Muscle layer of duodenum (tissue), 2 donors: ENCODE measurements at regions not wholly inside any gene's neighbourhood (a gene's known extent, or its start where the extent isn't known, plus 50 kb on each side); places are given as distances from the start of the nearest gene placed in this dataset.

ENCODE experiments used
- H3K27ac ChIP-seq: one replicate; pipeline ENCODE4 v1.7.0; 2013; ENCODE audit warnings: mild to moderate bottlenecking, low read length
- H3K27me3 ChIP-seq: one replicate; pipeline ENCODE4 v1.7.0; 2013; ENCODE audit warnings: low read depth, mild to moderate bottlenecking, control low read depth, low read length
- H3K36me3 ChIP-seq, 2 donors: one replicate each; pipeline ENCODE4 v1.7.0; 2013; ENCODE audit warnings: low read length in 2 of 2, control low read depth in 1 of 2, mild to moderate bottlenecking in 1 of 2; ENCODE audit not compliant: insufficient read depth in 2 of 2, control insufficient read depth in 1 of 2
- H3K4me1 ChIP-seq, 2 donors: one replicate each; pipeline ENCODE4 v1.7.0; 2013; ENCODE audit warnings: low read length in 2 of 2, mild to moderate bottlenecking in 2 of 2, control low read depth in 1 of 2, moderate library complexity in 1 of 2; ENCODE audit not compliant: insufficient read depth in 2 of 2, control insufficient read depth in 1 of 2
- H3K4me3 ChIP-seq, 2 donors: one replicate each; pipeline ENCODE4 v1.7.0; 2013; ENCODE audit warnings: low read length in 2 of 2, low read depth in 1 of 2, mild to moderate bottlenecking in 1 of 2
- H3K9me3 ChIP-seq, 2 donors: one replicate each; pipeline ENCODE4 v1.7.0; 2013; ENCODE audit warnings: low read length in 2 of 2, control low read depth in 1 of 2, mild to moderate bottlenecking in 1 of 2; ENCODE audit not compliant: control insufficient read depth in 1 of 2
- donor health status: healthy.

DNA sequence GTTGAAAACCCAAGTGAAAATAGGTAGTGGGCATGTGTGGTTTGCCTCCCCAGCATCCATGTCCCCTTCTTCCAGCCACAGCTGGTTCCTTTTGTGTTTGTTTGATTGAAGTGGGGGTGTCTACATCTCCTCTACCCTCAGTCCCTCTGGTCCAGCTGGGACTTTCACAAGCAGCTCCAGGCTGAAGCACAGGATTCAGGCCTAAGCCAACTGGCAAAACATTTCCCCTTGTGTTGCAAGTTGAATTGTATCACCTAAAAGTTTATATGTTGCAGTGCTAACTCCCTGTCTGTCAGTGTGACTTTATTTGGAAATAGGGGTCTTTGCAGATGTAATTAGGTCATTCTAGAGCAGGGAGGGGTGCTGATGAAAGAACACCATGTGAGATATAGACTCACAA, 205.9 kb upstream of the ASIC2 start:
- Histone ChIP-seq H3K4me3 (no peak overlapping the region), H3K27me3 (no peaks in the 10 kb centered on the region), H3K9me3 (no peaks in the 10 kb centered on the region), H3K36me3 (no peaks in the 10 kb centered on the region), H3K27ac (no peak overlapping the region), H3K4me1 (no peaks in the 10 kb centered on the region)

DNA sequence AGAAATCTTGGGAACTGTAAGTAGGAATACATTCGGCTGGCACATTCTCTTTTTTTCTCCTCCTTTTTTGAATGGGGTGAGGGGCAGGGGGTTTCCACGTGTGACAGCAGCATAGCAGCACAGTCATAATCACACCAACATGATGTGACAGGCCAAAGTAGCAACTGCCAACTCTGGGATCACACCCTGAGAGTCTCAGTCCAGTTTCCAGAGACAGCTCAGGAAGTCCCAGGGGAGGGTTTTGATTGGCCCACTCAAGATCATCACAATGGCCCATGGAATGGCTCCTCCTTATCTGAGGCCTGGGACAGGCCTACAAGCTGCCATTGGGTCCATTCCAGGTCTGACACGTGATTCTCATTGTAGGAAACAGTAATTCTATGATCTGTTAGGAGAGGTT, 207.1 kb upstream of the ASIC2 start:
- no peaks in the 10 kb centered on the region for H3K36me3 ChIP-seq
- H3K27ac ChIP-seq, result no peak overlapping the region

DNA sequence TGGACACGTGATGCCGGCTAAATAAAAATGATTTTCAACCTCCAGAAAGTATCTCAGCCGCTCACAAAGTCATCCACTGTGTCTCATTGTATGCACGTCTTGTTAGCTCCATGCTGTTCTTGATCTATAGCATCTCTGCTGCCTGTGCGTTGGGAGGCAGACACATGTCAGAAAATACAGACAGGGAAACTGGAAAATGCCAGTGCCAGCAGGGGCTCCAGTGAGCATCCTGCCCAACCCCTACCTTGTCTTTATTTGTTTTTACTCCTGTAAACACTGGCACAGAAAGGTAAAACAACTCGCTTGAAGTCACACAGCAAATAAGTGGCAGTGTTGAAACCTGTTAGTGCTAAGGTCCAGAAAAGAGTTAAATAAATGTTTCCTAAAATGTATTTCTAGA, 208.1 kb upstream of the ASIC2 start:
- no peak overlapping the region for H3K4me3 ChIP-seq
- no peak overlapping the region for H3K27ac ChIP-seq
- no peaks in the 10 kb centered on the region for H3K9me3 ChIP-seq
- no peaks in the 10 kb centered on the region for H3K27me3 ChIP-seq
- no peaks in the 10 kb centered on the region for H3K36me3 ChIP-seq
- no peaks in the 10 kb centered on the region for H3K4me1 ChIP-seq

More for the DNA sequence above, 207.1 kb upstream of the ASIC2 start:
- H3K4me1 ChIP-seq, result no peaks in the 10 kb centered on the region
- no peak overlapping the region for H3K4me3 ChIP-seq
- H3K27me3 ChIP-seq, result no peaks in the 10 kb centered on the region
- H3K9me3 ChIP-seq, result no peaks in the 10 kb centered on the region

DNA sequence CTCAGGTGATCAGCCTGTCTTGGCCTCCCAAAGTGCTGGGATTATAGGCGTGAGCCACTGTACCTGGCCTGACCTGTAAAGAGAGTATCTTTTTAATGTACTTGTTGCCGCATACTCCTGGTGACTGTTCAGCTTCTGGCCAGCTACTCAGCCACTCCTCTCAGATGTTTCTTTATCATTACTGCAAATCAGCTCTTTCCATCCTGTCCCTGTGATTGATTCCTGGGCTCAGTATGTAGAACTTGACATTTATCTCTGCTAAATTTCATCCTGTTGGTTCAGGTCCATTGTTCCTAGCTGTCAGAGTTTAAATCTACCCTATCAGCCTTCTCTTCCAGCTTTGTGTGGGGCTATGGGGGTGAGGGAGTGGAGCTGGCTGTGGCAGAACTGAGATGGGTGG, 211.5 kb upstream of the ASIC2 start:
- H3K4me1 ChIP-seq, result peaks cover 0 to 6% of the 10 kb centered on the region in 2 donors
- H3K9me3 ChIP-seq, result no peaks in the 10 kb centered on the region
- no peak overlapping the region for H3K4me3 ChIP-seq
- H3K27me3 ChIP-seq, result no peaks in the 10 kb centered on the region
- H3K36me3 ChIP-seq, result no peaks in the 10 kb centered on the region
- H3K27ac ChIP-seq, result no peak overlapping the region

DNA sequence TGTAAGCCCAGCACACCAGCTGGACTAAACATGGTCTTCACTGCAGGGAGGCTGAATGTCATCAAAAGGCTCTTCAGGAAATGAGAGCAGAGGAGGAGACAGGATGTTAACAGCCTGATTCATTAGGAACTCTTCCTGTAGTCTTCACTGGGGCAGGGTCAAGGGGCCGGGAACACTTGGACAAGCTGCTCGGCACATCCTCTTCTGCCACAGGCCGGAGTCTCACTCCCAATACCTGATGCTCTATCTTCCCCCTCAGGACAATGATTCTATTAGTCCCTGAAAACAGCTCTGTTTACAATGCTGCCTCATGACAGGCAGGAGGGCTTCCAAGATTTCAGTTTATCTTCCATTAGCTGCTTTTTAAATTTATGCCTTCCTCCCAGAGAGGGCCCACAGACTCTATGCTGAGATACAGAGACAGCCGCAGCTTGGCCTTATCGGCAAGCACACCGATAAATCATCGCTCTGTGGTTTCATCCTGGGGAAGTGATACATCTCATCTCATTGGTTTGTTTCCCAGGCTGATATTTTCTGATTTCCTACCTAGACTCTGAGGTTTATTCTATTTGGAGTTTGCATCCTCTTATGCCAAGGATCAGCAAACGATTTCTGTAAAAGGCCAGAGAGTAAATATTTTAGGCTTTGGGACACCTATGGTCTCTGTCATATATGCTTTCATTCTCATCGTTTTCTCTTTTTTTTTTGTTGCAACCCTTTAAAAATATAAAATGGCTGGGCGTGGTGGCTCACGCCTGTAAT, 214.0 kb upstream of the ASIC2 start:
- Histone ChIP-seq H3K4me1 (peaks cover 0 to 8% of the 10 kb centered on the region in 2 donors), H3K9me3 (no peaks in the 10 kb centered on the region), H3K27ac (no peak overlapping the region), H3K36me3 (no peaks in the 10 kb centered on the region), H3K27me3 (no peaks in the 10 kb centered on the region), H3K4me3 (no peak overlapping the region)

DNA sequence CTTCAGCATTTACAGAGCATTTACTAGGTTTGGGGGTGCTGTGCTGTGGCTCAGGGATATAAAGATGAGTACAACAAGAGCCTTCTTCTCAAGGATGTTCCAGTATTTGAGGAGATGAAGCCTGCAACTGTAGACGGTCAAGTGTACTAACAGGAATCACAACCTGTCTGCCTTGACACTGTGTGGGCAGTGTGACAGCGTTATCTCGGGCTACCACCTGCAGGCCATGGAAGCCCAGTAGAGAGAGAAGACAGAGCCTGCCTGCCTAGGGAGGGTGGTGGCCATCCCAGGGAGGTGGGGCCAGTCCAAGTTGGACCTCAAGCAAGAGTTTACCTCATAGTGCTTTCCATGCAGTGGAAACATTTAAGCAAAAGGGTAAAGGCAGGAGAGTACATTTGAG, 215.1 kb upstream of the ASIC2 start:
- no peaks in the 10 kb centered on the region for H3K36me3 ChIP-seq

DNA sequence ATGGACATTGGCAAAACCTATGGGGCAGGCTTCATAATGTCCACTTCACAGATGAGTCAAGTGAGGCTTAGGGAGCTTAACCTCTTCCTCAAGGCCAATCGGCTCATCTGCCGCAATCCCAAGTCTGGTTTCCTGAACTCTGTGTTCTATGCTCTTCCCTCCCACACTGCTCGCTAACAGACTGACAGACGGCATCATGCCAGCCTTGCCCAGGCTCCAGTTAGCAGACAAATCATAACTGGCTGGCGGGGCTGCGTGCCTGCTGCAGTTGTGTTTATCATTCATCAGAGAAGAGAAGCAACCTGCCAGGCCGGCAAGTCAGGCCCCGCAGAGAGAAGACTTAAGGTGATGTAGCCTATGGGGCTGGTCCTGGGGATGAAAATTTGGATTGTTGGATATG, 216.2 kb upstream of the ASIC2 start:
- Histone ChIP-seq H3K4me1 (peaks cover 0 to 8% of the 10 kb centered on the region in 2 donors), H3K27ac (no peak overlapping the region), H3K9me3 (no peaks in the 10 kb centered on the region), H3K27me3 (no peaks in the 10 kb centered on the region), H3K4me3 (no peak overlapping the region), H3K36me3 (no peaks in the 10 kb centered on the region)

More for the DNA sequence above, 215.1 kb upstream of the ASIC2 start:
- no peak overlapping the region for H3K27ac ChIP-seq
- peaks cover 0 to 8% of the 10 kb centered on the region in 2 donors for H3K4me1 ChIP-seq
- no peaks in the 10 kb centered on the region for H3K27me3 ChIP-seq
- no peak overlapping the region for H3K4me3 ChIP-seq
- H3K9me3 ChIP-seq, result no peaks in the 10 kb centered on the region

DNA sequence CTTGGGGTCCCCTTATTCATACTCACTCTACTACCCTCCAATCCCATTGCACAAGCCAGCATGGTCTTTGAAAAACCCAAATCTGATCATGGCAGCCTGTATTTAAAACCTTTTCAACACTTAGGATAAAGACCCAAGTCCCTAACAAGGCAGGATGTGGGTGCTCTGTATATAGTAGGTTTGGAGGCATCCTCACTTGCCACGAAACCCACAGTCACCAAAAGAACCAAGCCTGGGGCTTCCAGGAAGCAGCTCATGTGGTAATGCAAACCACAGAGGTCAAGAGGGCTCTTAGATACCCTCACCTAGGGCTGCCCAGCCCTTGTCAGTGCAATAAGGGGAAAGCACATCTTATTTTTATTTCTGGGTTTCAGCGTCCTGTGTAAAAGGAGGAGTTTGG, 218.6 kb upstream of the ASIC2 start:
- H3K27me3 ChIP-seq, result no peaks in the 10 kb centered on the region

DNA sequence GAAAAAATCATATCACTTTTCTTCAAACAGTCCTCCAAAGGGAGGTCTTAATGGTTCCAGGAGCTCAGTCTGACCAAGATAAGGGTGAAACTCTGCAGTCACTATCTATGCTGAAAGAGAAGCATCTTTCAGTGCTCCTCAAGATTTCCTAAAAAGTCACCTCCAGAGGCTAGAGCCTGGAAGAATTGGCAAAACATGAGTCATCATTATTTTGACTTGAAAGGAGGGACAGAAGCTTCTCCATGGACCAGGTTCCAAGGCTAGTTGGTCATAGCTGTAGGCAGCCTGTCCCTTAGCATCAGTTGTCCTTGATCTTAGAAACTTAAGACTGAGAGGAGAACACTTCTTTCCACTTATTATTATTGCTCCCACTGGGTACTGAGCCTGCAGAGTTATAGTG, 219.0 kb upstream of the ASIC2 start:
- no peaks in the 10 kb centered on the region for H3K9me3 ChIP-seq
- H3K4me1 ChIP-seq, result peaks cover 0 to 8% of the 10 kb centered on the region in 2 donors

More for the DNA sequence above, 218.6 kb upstream of the ASIC2 start:
- no peak overlapping the region for H3K27ac ChIP-seq
- no peak overlapping the region for H3K4me3 ChIP-seq
- no peaks in the 10 kb centered on the region for H3K36me3 ChIP-seq
- H3K4me1 ChIP-seq, result peaks cover 0 to 8% of the 10 kb centered on the region in 2 donors
- no peaks in the 10 kb centered on the region for H3K9me3 ChIP-seq

DNA sequence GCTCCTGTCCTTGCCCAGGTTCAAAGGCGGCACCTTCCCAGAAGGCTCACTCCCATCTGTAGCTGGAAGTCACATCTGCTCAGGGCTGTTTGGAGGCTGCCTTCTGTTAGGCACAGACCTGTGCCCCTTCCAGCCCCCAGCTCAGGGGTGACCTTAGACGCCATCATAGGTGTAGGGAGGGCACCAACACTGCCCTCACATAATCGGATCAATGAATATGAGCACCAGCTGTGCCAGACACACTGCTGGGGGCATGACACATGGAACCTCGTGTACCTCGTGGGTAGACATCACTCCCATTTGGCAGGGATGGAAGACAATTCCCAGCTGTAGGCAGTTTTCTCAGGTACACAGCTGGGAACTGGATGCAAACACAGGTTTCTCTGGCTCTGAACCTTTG, 220.7 kb upstream of the ASIC2 start:
- Histone ChIP-seq H3K4me3 (no peak overlapping the region), H3K9me3 (no peaks in the 10 kb centered on the region), H3K27me3 (no peaks in the 10 kb centered on the region), H3K4me1 (peaks cover 0 to 8% of the 10 kb centered on the region in 2 donors), H3K36me3 (no peaks in the 10 kb centered on the region), H3K27ac (no peak overlapping the region)

More for the DNA sequence above, 219.0 kb upstream of the ASIC2 start:
- Histone ChIP-seq H3K4me3 (no peak overlapping the region), H3K27ac (no peak overlapping the region), H3K27me3 (no peaks in the 10 kb centered on the region), H3K36me3 (no peaks in the 10 kb centered on the region)

DNA sequence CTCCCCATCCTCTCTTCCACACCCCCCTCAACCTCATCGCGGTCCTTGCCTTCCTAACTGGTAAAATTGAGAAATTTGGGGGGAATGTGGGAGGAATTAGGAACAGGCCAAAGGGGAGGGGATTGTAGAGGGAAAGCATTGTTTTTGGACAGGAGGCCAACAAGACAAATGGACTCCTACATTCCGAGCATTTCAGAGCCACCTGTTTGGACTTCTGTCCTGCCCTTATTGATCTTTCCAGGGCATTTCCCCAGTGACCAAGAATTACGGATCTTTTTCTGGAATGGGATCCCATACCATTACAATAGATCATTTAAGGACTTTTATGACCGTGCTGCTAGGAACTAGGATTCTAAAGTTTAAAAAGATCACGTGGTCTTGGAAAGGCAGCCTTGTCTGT, 221.3 kb upstream of the ASIC2 start:
- H3K27ac ChIP-seq, result no peak overlapping the region
- peaks cover 0 to 4% of the 10 kb centered on the region in 2 donors for H3K4me1 ChIP-seq
- H3K27me3 ChIP-seq, result no peaks in the 10 kb centered on the region
- no peak overlapping the region for H3K4me3 ChIP-seq
- H3K36me3 ChIP-seq, result no peaks in the 10 kb centered on the region
- H3K9me3 ChIP-seq, result no peaks in the 10 kb centered on the region

DNA sequence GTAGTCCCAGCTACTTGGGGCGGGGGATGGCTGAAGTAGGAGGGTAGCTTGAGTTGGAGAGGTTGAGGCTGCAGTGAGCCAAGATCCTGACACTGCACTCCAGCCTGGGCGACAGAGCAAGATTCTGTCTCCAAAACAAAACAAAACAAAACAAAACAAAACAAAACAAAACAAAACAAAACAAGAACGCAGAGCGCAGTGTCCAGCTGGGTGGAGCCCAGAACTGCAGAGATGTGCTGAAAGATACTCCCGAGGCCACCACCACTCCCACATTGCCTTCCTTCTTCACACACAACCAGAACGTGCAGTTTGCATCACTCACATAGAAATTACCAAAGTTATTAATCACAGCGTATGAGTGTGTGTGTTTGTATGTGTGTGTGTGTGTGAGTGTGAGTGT, 222.9 kb upstream of the ASIC2 start:
- Histone ChIP-seq H3K27me3 (no peaks in the 10 kb centered on the region), H3K4me1 (no peaks in the 10 kb centered on the region), H3K27ac (no peak overlapping the region), H3K36me3 (no peaks in the 10 kb centered on the region), H3K4me3 (no peak overlapping the region), H3K9me3 (no peaks in the 10 kb centered on the region)
